Left lung (tissue), 4 donors: ENCODE measurements at regions not wholly inside any gene's neighbourhood (a gene's known extent, or its start where the extent isn't known, plus 50 kb on each side); places are given as distances from the start of the nearest gene placed in this dataset.

Experiments
- ATAC-seq: fragments of 200-7000 bp; cut with Tn5 transposase; one replicate; pipeline ENCODE4 v1.9.1; 2020; ENCODE audit warnings: moderate library complexity
- DNase-seq, 4 donors: peaks; one replicate each; pipeline ENCODE4 v3.0.0-alpha.2; 2013 to 2020
- H3K27ac ChIP-seq, 2 donors: fragments of 200-600 bp; sonication (generic) in 1 of 2; one replicate each; pipeline versions ENCODE4 v1.5.0 to v1.8.0; 2020 to 2021
- H3K27me3 ChIP-seq, 2 donors: fragments of 200-600 bp; sonication (generic) in 1 of 2; one replicate each; pipeline versions ENCODE4 v1.5.0 to v1.8.0; 2020 to 2021
- H3K36me3 ChIP-seq, 2 donors: fragments of 200-600 bp; sonication (generic) in 1 of 2; one replicate each; pipeline versions ENCODE4 v1.5.0 to v1.8.0; 2020 to 2021
- H3K4me1 ChIP-seq, 2 donors: fragments of 200-600 bp; one replicate each; pipeline ENCODE4 v1.8.0; 2021
- H3K4me3 ChIP-seq, 2 donors: fragments of 200-600 bp; sonication (generic) in 1 of 2; one replicate each; pipeline versions ENCODE4 v1.5.0 to v1.8.0; 2020 to 2021; ENCODE audit warnings: mild to moderate bottlenecking in 1 of 2
- H3K9me3 ChIP-seq, 2 donors: fragments of 200-600 bp; sonication (generic) in 1 of 2; one replicate each; pipeline versions ENCODE4 v1.5.0 to v1.8.0; 2020 to 2021
- CTCF ChIP-seq, 2 donors: fragments of 200-600 bp; sonication (generic) in 1 of 2; IDR thresholded peaks; one replicate each; pipeline versions ENCODE4 v1.5.0 to v1.8.0; 2021; ENCODE audit warnings: antibody characterized with exemption in 2 of 2
- intact Hi-C, 2 donors: fragments of 100-400 bp; cut with DNase I; formaldehyde crosslinking; loops; one replicate each; pipeline versions ENCODE4 v1.11.2 to v1.14.2; 2022
- donor health status: DM: no; HTN: yes; CAD: no.
- donor health status: DM: no; HTN: no; CAD: no.

- Histone ChIP-seq H3K9me3 (no peaks in the 10 kb centered on the region), H3K27me3 (no peaks in the 10 kb centered on the region), H3K4me3 (no peak overlapping the region), H3K4me1 (no peaks in the 10 kb centered on the region), H3K27ac (no peak overlapping the region), H3K36me3 (no peaks in the 10 kb centered on the region)
- TF ChIP-seq CTCF (IDR thresholded peaks at IDR 0.05) = no peak
- intact Hi-C loops = no loop called here
- DNase-seq (no peak), ATAC-seq (no peak)
These were observed 144.7 kb downstream of the CYP26A1 start for GRCh38 chr10:93218386-93218785.

DNA sequence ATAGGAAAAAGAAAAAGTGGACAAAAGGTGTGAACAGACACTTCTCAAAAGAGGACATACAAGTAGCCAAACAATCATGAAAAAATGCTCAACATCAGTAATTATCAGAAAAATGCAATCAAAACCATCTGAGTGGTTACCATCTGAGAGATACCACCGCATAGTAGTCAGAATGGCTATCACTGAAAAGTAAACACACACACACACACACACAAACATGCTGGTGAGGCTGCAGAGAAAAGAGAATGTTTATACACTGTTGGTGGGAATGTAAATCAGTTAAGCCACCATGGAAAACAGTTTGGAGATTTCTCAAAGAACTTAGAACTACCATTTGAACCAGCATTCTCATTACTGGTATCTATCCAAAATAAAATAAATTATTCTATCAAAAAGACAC lies 145.7 kb downstream of the CYP26A1 start:
- Histone ChIP-seq H3K27me3 (no peaks in the 10 kb centered on the region), H3K4me3 (no peak overlapping the region), H3K27ac (no peak overlapping the region), H3K36me3 (no peaks in the 10 kb centered on the region), H3K9me3 (no peaks in the 10 kb centered on the region), H3K4me1 (no peaks in the 10 kb centered on the region)
- DNase-seq (no peak), ATAC-seq (no peak)
- intact Hi-C loops = no loop called here
- TF ChIP-seq CTCF (IDR thresholded peaks at IDR 0.05) = no peak

DNA sequence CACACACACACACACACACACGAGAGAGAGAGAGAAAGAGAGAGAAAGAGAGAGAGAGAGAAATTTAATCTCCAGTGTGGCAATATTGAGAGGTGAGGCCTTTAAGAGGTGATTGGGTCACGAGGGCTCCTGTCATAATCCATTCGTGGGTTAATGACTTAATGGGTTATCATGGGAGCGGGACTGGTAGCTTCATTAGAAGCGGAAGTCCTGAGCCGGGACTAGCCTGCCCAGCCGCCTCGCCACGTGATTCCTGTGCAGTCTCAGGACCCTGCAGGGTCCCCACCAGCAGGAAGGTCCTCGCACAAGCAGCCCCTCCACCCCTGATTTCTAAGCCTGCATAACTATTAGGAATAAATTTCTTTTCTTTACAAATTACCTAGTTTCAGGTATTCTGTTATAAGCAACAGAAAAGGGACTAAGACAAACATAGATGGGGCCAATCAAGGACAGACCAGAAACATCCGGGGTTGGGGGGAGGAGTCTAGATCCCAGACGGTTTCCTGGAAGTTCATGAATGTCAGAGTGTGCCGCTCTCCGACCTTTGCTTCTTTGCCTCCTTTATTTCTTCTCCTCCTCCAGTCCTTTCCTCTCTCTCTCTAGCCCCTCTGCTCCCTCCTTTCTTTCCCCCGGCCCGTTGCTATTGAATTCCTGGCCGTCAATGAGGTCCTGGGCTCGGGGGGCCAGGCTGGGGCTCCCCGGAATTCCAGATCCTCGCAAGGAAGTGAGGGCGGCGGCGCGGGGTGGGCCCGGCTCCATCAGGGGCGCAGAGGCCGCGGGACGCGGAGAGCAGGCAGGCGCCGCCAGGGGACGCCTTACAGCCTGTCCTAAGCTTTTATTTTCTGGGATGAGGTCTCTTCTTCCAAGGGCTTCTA lies 146.8 kb downstream of the CYP26A1 start:
- H3K9me3 ChIP-seq = no peaks in the 10 kb centered on the region
- no peak for ATAC-seq
- H3K4me1 ChIP-seq = no peaks in the 10 kb centered on the region
- no peak overlapping the region for H3K4me3 ChIP-seq
- H3K36me3 ChIP-seq = no peaks in the 10 kb centered on the region
- H3K27ac ChIP-seq = no peak overlapping the region
- TF ChIP-seq CTCF (IDR thresholded peaks at IDR 0.05) = no peak
- no peak for DNase-seq
- H3K27me3 ChIP-seq = no peaks in the 10 kb centered on the region
- intact Hi-C loops = no loop called here

DNA sequence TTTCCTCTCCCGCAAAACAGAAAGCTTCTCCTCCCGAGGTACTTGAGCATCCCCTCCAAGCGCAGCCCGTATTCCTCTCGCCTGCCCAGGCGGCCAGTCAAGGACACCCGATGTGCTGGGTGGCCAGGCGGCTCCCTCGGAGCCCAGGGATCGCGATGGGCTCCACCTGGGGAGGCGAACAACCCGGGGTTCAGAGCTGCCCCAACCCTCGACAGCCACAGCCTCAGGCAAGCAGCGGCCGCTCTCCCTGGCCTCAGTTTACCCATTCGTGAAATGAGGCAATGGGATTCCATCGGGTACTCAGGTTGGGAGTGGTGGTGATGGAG lies 147.4 kb downstream of the CYP26A1 start:
- DNase-seq (no peak), ATAC-seq (no peak)
- Histone ChIP-seq H3K4me1 (no peaks in the 10 kb centered on the region), H3K9me3 (no peaks in the 10 kb centered on the region), H3K27me3 (no peaks in the 10 kb centered on the region), H3K4me3 (no peak overlapping the region), H3K36me3 (no peaks in the 10 kb centered on the region), H3K27ac (no peak overlapping the region)
- TF ChIP-seq CTCF (IDR thresholded peaks at IDR 0.05) = no peak
- intact Hi-C loops = no loop called here

GRCh38 chr10:93221521-93221920 lies 147.8 kb downstream of the CYP26A1 start:
- Histone ChIP-seq H3K36me3 (no peaks in the 10 kb centered on the region), H3K27me3 (no peaks in the 10 kb centered on the region), H3K27ac (no peak overlapping the region), H3K4me3 (no peak overlapping the region), H3K4me1 (no peaks in the 10 kb centered on the region), H3K9me3 (no peaks in the 10 kb centered on the region)
- ATAC-seq = no peak
- TF ChIP-seq CTCF (IDR thresholded peaks at IDR 0.05) = no peak
- no peak for DNase-seq
- intact Hi-C loops = no loop called here
